Epithelial cell of prostate (primary cell): ENCODE measurements at regions not wholly inside any gene's neighbourhood (a gene's known extent, or its start where the extent isn't known, plus 50 kb on each side); places are given as distances from the start of the nearest gene placed in this dataset.
A peak's percentile ranks its signal among the peaks of the same experiment; 100 is the strongest.
"Not testable (repeated sequence)": the region's sequence is repeated elsewhere in the genome, so short reads cannot be mapped to it uniquely, and the experiment has no call there.

ENCODE experiments used
- DNase-seq: peaks from one replicate; pipeline ENCODE4 v3.0.0-alpha.2; 2011; ENCODE audit warnings: low read depth, low spot score
- H3K27ac ChIP-seq: fragments of 450-650 bp; 2 replicates; pipeline ENCODE4 v1.5.1; 2017; ENCODE audit warnings: mild to moderate bottlenecking

- no peak overlapping the region for H3K27ac ChIP-seq
- no peak for DNase-seq
These were observed 111.6 kb upstream of the ESRRB start for GRCh38 chr14:76264384-76264783.

- no peak overlapping the region for H3K27ac ChIP-seq
These were observed 108.5 kb upstream of the ESRRB start for GRCh38 chr14:76267322-76268046.

GRCh38 chr14:76268047-76268431 is 107.9 kb upstream of the ESRRB start:
- no peak for DNase-seq
- no peak overlapping the region for H3K27ac ChIP-seq

More at GRCh38 chr14:76267322-76268046, 108.5 kb upstream of the ESRRB start:
- no peak for DNase-seq

GRCh38 chr14:76268700-76269099 is 107.2 kb upstream of the ESRRB start:
- H3K27ac ChIP-seq: no peak overlapping the region
- DNase-seq: no peak

- DNase-seq: no peak
- H3K27ac ChIP-seq: no peak overlapping the region
These were observed 104.7 kb upstream of the ESRRB start for GRCh38 chr14:76271041-76271755.

- H3K27ac ChIP-seq: no peak overlapping the region
- no peak for DNase-seq
These were observed 103.6 kb upstream of the ESRRB start for GRCh38 chr14:76272349-76272748.

- DNase-seq: no peak
- H3K27ac ChIP-seq: no peak overlapping the region
These were observed 103.2 kb upstream of the ESRRB start for GRCh38 chr14:76272774-76273173.

- no peak overlapping the region for H3K27ac ChIP-seq
- DNase-seq: no peak
These were observed 102.6 kb upstream of the ESRRB start for GRCh38 chr14:76273346-76273745.

- H3K27ac ChIP-seq: no peak overlapping the region
- no peak for DNase-seq
These were observed 101.6 kb upstream of the ESRRB start for GRCh38 chr14:76274324-76274723.

- no peak overlapping the region for H3K27ac ChIP-seq
- DNase-seq: no peak
These were observed 98.3 kb upstream of the ESRRB start for GRCh38 chr14:76277586-76278130.

- DNase-seq: no peak
- H3K27ac ChIP-seq: no peak overlapping the region
These were observed 95.7 kb upstream of the ESRRB start for GRCh38 chr14:76280221-76280620.

- DNase-seq: no peak
- no peak overlapping the region for H3K27ac ChIP-seq
These were observed 93.4 kb upstream of the ESRRB start for GRCh38 chr14:76282581-76282980.

GRCh38 chr14:76287063-76287462 is 88.9 kb upstream of the ESRRB start:
- no peak for DNase-seq
- H3K27ac ChIP-seq: no peak overlapping the region

- H3K27ac ChIP-seq: no peak overlapping the region
- DNase-seq: no peak
These were observed 86.7 kb upstream of the ESRRB start for GRCh38 chr14:76289276-76289675.

GRCh38 chr14:76292561-76292960 is 83.4 kb upstream of the ESRRB start:
- no peak overlapping the region for H3K27ac ChIP-seq
- no peak for DNase-seq

GRCh38 chr14:76293221-76293620 is 82.7 kb upstream of the ESRRB start:
- H3K27ac ChIP-seq: no peak overlapping the region
- no peak for DNase-seq

- DNase-seq: peak; percentile 2
- H3K27ac ChIP-seq: no peak overlapping the region
These were observed 82.0 kb upstream of the ESRRB start for GRCh38 chr14:76293923-76294322.

GRCh38 chr14:76294876-76295275 is 81.1 kb upstream of the ESRRB start:
- H3K27ac ChIP-seq: no peak overlapping the region
- DNase-seq: no peak

GRCh38 chr14:76298896-76299295 is 77.0 kb upstream of the ESRRB start:
- no peak for DNase-seq
- no peak overlapping the region for H3K27ac ChIP-seq

- not testable (repeated sequence) for DNase-seq
These were observed 72.7 kb upstream of the ESRRB start for GRCh38 chr14:76303188-76303587.

GRCh38 chr14:76304536-76305267 is 71.2 kb upstream of the ESRRB start:
- no peak overlapping the region for H3K27ac ChIP-seq
- no peak for DNase-seq

More at GRCh38 chr14:76303188-76303587, 72.7 kb upstream of the ESRRB start:
- not testable (repeated sequence) for H3K27ac ChIP-seq
